Thymus (tissue), 11 donors: ENCODE measurements at regions not wholly inside any gene's neighbourhood (a gene's known extent, or its start where the extent isn't known, plus 50 kb on each side); places are given as distances from the start of the nearest gene placed in this dataset.
"Not testable (repeated sequence)": the region's sequence is repeated elsewhere in the genome, so short reads cannot be mapped to it uniquely, and the experiment has no call there.

ENCODE experiments used
- DNase-seq, 9 donors: peaks; one replicate each; pipeline ENCODE4 v3.0.0-alpha.2; 2013; ENCODE audit warnings: low spot score in 9 of 9, low read depth in 6 of 9, missing footprints in 1 of 9
- H3K27ac ChIP-seq, 2 donors: one replicate each; pipeline ENCODE4 v1.5.1; 2013; ENCODE audit warnings: control low read depth in 1 of 2, low read depth in 1 of 2, low read length in 1 of 2, mild to moderate bottlenecking in 1 of 2, moderate library complexity in 1 of 2
- H3K27me3 ChIP-seq, 2 donors: one replicate each; pipeline ENCODE4 v1.5.1; 2013; ENCODE audit warnings: low read length in 1 of 2; ENCODE audit not compliant: control insufficient read depth in 2 of 2, insufficient read depth in 1 of 2
- H3K36me3 ChIP-seq, 2 donors: one replicate each; pipeline ENCODE4 v1.5.1; 2013; ENCODE audit warnings: low read length in 1 of 2, mild to moderate bottlenecking in 1 of 2, moderate library complexity in 1 of 2; ENCODE audit not compliant: control insufficient read depth in 2 of 2, insufficient read depth in 2 of 2
- H3K4me1 ChIP-seq, 2 donors: one replicate each; pipeline ENCODE4 v1.5.1; 2013; ENCODE audit warnings: low read length in 2 of 2; ENCODE audit not compliant: control insufficient read depth in 2 of 2, insufficient read depth in 2 of 2
- H3K4me3 ChIP-seq, 2 donors: one replicate each; pipeline ENCODE4 v1.5.1; 2013; ENCODE audit warnings: low read length in 2 of 2, control low read depth in 1 of 2, mild to moderate bottlenecking in 1 of 2
- H3K9me3 ChIP-seq, 2 donors: one replicate each; pipeline ENCODE4 v1.5.1; 2013; ENCODE audit warnings: low read length in 1 of 2, mild to moderate bottlenecking in 1 of 2; ENCODE audit not compliant: control insufficient read depth in 2 of 2, insufficient read depth in 1 of 2
- WGBS: extraction: QIAGEN DNeasy Blood & Tissue Kit; methylation state at CpG from one replicate; pipeline ENCODE4 v1.1.7; 2013; 5-methylcytosine and 5-hydroxymethylcytosine counted together
- donor health status: healthy.

DNA sequence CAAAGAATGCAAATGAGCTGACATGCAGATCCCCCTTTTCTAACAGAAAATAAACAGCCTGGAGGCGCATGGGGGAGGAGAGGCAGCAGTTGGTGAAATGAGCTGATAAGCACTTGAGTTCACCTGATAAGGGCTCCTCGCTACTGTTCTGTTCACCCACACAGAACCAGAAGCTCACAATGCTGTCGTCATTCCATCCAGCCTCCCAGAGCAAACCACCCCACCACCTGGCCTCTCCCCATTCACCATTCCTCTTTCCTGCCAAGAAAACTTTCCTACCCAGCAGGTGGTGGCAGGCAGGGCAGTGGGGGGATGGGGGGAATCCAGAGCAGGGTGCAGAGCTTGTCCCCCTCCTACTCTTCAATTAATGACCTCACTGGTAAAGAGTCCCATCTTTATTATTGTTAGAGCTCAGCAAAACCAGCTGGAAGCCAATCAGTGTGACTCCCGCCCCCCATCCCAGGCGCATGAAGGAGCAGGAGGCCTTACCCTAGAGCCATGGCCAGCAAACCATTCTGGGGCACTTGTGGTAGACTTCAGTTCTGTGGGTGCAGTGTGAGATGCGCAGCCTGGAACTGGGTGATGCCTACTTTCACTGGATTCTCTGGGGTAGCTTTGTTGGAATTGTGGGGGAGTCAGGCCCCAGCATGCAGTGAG, 350.3 kb downstream of the ZIC3 start:
- H3K36me3 ChIP-seq = no peaks in the 10 kb centered on the region
- no peak for DNase-seq
- 66% methylated on average over 6 of the region's 6 CpGs for WGBS

GRCh38 chrX:137926090-137926489, 360.2 kb downstream of the ZIC3 start:
- no peak overlapping the region for H3K4me3 ChIP-seq
- H3K27me3 ChIP-seq = no peaks in the 10 kb centered on the region
- no peak for DNase-seq
- H3K9me3 ChIP-seq = no peaks in the 10 kb centered on the region
- 24% methylated on average over 1 of the region's 1 CpG for WGBS
- no peaks in the 10 kb centered on the region for H3K4me1 ChIP-seq
- H3K27ac ChIP-seq = no peak overlapping the region
- H3K36me3 ChIP-seq = no peaks in the 10 kb centered on the region

More for the DNA sequence above, 350.3 kb downstream of the ZIC3 start:
- no peaks in the 10 kb centered on the region for H3K9me3 ChIP-seq
- H3K4me1 ChIP-seq = no peaks in the 10 kb centered on the region
- no peak overlapping the region for H3K27ac ChIP-seq
- no peaks in the 10 kb centered on the region for H3K27me3 ChIP-seq
- no peak overlapping the region for H3K4me3 ChIP-seq

DNA sequence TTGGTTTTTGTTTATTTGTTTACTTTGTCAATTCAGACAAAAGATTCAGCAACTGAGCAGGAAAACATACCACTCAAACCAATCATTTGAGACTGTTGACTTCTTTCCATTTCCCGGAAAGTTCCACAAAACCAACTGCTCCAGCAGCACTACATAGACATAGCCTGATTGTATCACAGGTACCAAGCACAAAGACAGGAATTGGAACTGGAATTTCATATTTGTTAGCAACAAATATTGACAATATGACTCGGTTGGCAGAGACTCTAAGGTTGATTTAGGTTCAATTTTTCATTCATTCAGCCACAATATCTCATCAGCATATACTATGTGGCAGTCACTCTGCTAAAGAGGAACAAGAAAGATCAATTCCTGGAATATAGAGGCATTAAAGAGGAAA, 364.0 kb downstream of the ZIC3 start:
- no peaks in the 10 kb centered on the region for H3K27me3 ChIP-seq
- peaks cover 0 to 2% of the 10 kb centered on the region in 2 donors for H3K9me3 ChIP-seq
- no peak for DNase-seq
- no peak overlapping the region for H3K27ac ChIP-seq
- 80% methylated on average over 2 of the region's 2 CpGs for WGBS
- no peaks in the 10 kb centered on the region for H3K36me3 ChIP-seq
- H3K4me1 ChIP-seq = no peaks in the 10 kb centered on the region
- H3K4me3 ChIP-seq = no peak overlapping the region

DNA sequence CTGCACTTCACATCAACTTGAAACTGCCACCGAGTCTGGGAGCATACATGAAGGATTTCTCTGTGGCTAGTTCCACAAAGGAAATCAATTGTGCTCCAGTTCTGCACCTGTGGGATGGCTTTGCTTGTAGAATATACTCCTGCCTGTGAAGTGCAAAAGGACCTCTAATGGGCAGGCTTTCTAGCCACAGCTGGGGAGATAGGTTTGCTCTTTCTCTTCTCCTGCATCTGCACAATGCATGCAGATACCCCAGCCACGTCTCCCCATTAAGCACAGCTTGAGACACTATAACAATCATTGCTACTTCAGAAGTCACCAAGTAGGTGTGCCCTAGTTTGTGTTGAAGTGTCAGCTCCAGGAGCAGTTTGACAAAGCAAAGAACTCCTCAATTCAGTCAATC, 364.6 kb downstream of the ZIC3 start:
- no peak overlapping the region for H3K27ac ChIP-seq
- no peaks in the 10 kb centered on the region for H3K27me3 ChIP-seq
- H3K4me3 ChIP-seq = no peak overlapping the region
- H3K36me3 ChIP-seq = no peaks in the 10 kb centered on the region
- peaks cover 0 to 6% of the 10 kb centered on the region in 2 donors for H3K9me3 ChIP-seq
- no peak for DNase-seq
- no peaks in the 10 kb centered on the region for H3K4me1 ChIP-seq
- 18% methylated on average over 2 of the region's 2 CpGs for WGBS

DNA sequence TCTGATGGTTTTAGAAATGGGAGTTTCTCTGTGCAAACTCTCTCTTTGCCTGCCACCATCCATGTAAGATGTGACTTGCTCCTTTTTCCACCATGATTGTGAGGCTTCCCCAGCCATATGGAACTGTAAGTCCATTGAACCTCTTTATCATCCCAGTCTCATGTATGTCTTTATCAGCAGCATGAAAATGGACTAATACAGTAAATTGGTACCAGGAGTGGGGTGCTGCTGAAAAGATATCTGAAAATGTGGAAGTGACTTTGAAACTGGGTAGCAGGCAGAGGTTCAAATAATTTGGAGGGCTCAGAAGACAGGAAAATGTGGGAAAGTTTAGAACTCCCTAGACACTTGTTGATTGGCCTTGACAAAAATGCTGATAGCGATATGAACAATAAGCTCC, 368.3 kb downstream of the ZIC3 start:
- H3K27ac ChIP-seq, H3K4me1 ChIP-seq, H3K9me3 ChIP-seq, H3K4me3 ChIP-seq, DNase-seq, H3K27me3 ChIP-seq, H3K36me3 ChIP-seq: not testable (repeated sequence)
- 98% methylated on average over 1 of the region's 1 CpG for WGBS

- H3K27ac ChIP-seq, H3K4me1 ChIP-seq, DNase-seq, H3K36me3 ChIP-seq, H3K27me3 ChIP-seq, H3K4me3 ChIP-seq, H3K9me3 ChIP-seq: not testable (repeated sequence)
- 93% methylated on average over 4 of the region's 4 CpGs for WGBS
Measured at GRCh38 chrX:137934887-137935286, 369.0 kb downstream of the ZIC3 start.

GRCh38 chrX:137945470-137945869, 379.5 kb downstream of the ZIC3 start:
- H3K9me3 ChIP-seq = peaks cover 0 to 3% of the 10 kb centered on the region in 2 donors

GRCh38 chrX:137969191-137969590, 403.3 kb downstream of the ZIC3 start:
- H3K4me1 ChIP-seq = no peaks in the 10 kb centered on the region

More at GRCh38 chrX:137945470-137945869, 379.5 kb downstream of the ZIC3 start:
- DNase-seq = no peak
- H3K4me3 ChIP-seq = no peak overlapping the region
- no peaks in the 10 kb centered on the region for H3K4me1 ChIP-seq
- 79% methylated on average over 6 of the region's 6 CpGs for WGBS
- no peaks in the 10 kb centered on the region for H3K36me3 ChIP-seq
- no peak overlapping the region for H3K27ac ChIP-seq
- H3K27me3 ChIP-seq = no peaks in the 10 kb centered on the region

GRCh38 chrX:137982472-137983172, 416.7 kb downstream of the ZIC3 start:
- H3K9me3 ChIP-seq = no peaks in the 10 kb centered on the region
- H3K36me3 ChIP-seq = no peaks in the 10 kb centered on the region
- H3K27ac ChIP-seq = no peak overlapping the region
- no peak overlapping the region for H3K4me3 ChIP-seq
- DNase-seq = no peak
- no peaks in the 10 kb centered on the region for H3K27me3 ChIP-seq
- H3K4me1 ChIP-seq = no peaks in the 10 kb centered on the region
- 53% methylated on average over 1 of the region's 1 CpG for WGBS

More at GRCh38 chrX:137969191-137969590, 403.3 kb downstream of the ZIC3 start:
- no peaks in the 10 kb centered on the region for H3K9me3 ChIP-seq
- no peak for DNase-seq
- H3K27ac ChIP-seq = no peak overlapping the region
- H3K4me3 ChIP-seq = no peak overlapping the region
- no peaks in the 10 kb centered on the region for H3K27me3 ChIP-seq
- no peaks in the 10 kb centered on the region for H3K36me3 ChIP-seq
